ENCODE measurements at regions not wholly inside any gene's neighbourhood (a gene's known extent, or its start where the extent isn't known, plus 50 kb on each side); places are given as distances from the start of the nearest gene placed in this dataset.

DNA sequence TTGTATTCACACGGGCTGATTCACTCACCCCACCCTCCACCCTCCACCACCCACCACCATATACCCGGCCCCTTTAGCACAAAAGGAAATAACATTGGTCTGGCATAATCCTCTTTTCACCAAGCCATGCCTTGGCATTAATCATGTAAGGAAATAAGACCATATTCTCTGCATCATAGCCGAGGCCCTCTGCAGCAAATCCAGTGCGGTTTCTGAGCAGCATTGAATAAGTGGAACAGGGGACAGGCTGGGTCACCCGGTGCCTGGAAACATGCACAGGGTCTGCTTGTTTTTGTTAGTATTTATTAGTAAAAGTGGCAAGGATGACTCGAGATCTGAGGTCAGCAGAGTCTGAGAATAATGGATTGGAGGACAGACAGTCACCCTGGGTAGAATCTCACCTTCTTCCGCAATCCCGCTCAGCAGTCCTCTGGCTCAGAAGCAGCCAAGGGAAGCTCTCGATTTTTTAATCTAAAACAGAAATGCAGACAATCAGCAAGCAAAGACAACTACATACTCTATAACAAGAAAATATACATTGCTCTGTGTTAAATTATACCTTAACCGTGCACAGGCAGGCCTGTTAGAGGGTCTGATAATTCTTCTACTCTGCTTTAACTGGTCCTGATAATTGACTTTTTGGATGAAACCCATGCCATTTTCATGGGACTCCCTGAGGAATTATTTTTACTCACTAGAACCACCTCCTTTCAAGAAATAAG is 52.4 kb upstream of the CDC42BPA start:
- DNase-seq = no peak

DNA sequence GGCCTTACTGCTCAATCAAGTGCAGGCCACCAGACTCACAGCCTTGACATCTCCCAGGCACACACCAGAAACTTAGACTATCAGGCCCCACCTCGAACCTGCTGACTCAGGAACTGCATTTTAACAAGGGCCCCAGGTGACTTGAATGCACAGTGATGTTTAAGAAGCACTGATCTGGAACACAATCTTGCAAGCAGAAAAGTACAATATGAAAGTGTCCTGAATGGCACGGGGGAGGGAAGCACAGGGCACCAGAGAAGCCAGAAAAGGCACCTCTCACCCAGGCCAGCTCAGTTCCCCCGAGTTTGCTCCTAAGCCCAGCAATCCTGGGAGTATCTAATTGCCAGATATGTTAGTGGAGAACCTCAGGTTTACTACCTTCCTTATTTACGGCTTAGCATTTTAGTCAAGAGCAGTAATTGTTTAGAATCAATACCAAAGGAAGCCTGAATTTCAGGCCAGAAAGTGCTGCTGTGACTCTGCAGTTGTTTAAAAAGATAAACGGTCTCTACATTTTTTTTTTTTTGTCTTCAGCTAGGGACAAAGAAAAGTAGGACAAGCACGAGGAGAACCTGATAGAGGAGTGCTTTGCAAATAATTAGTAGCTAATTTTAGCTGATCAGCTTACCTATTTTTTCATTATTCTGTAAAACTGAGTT is 50.9 kb upstream of the CDC42BPA start:
- DNase-seq = no peak

Data from NCI-H1092 treated with DMSO at 0.1 percent for 48 hours (cell line).